ENCODE measurements at regions not wholly inside any gene's neighbourhood (a gene's known extent, or its start where the extent isn't known, plus 50 kb on each side); places are given as distances from the start of the nearest gene placed in this dataset.

- Histone ChIP-seq H3K36me3 (ENCODE audit: control insufficient read depth, insufficient read depth, low read length) (no peaks in the 10 kb centered on the region), H3K27me3 (replicated peaks; ENCODE audit: control insufficient read depth, insufficient read depth, low read length) (no peaks in the 10 kb centered on the region), H3K4me3 (replicated peaks; ENCODE audit: low read depth, low read length) (no peak overlapping the region)
- DNase-seq (ENCODE audit: extremely low read depth, insufficient read length), result no peak
- TF ChIP-seq CTCF (IDR thresholded peaks at IDR 0.05; ENCODE audit: insufficient read depth, low read length, poor library complexity, severe bottlenecking), result no peak
These were observed 502.9 kb upstream of the ATXN8OS start for GRCh38 chr13:69604698-69605097.

- no peak for TF ChIP-seq CTCF (IDR thresholded peaks at IDR 0.05; ENCODE audit: insufficient read depth, low read length, poor library complexity, severe bottlenecking)
- Histone ChIP-seq H3K36me3 (ENCODE audit: control insufficient read depth, insufficient read depth, low read length) (no peaks in the 10 kb centered on the region), H3K4me3 (replicated peaks; ENCODE audit: low read depth, low read length) (no peak overlapping the region), H3K27me3 (replicated peaks; ENCODE audit: control insufficient read depth, insufficient read depth, low read length) (no peaks in the 10 kb centered on the region)
- DNase-seq (ENCODE audit: extremely low read depth, insufficient read length), result no peak
These were observed 504.3 kb upstream of the ATXN8OS start for GRCh38 chr13:69603144-69603853.

GRCh38 chr13:69601661-69602060, 506.0 kb upstream of the ATXN8OS start:
- no peaks in the 10 kb centered on the region for H3K36me3 ChIP-seq (ENCODE audit: control insufficient read depth, insufficient read depth, low read length)

GRCh38 chr13:69600811-69601210, 506.8 kb upstream of the ATXN8OS start:
- TF ChIP-seq CTCF (IDR thresholded peaks at IDR 0.05; ENCODE audit: insufficient read depth, low read length, poor library complexity, severe bottlenecking), result no peak
- Histone ChIP-seq H3K4me3 (replicated peaks; ENCODE audit: low read depth, low read length) (no peak overlapping the region), H3K36me3 (ENCODE audit: control insufficient read depth, insufficient read depth, low read length) (no peaks in the 10 kb centered on the region), H3K27me3 (replicated peaks; ENCODE audit: control insufficient read depth, insufficient read depth, low read length) (no peaks in the 10 kb centered on the region)
- DNase-seq (ENCODE audit: extremely low read depth, insufficient read length), result no peak

More at GRCh38 chr13:69601661-69602060, 506.0 kb upstream of the ATXN8OS start:
- no peaks in the 10 kb centered on the region for H3K27me3 ChIP-seq (replicated peaks; ENCODE audit: control insufficient read depth, insufficient read depth, low read length)
- TF ChIP-seq CTCF (IDR thresholded peaks at IDR 0.05; ENCODE audit: insufficient read depth, low read length, poor library complexity, severe bottlenecking), result no peak
- DNase-seq (ENCODE audit: extremely low read depth, insufficient read length), result no peak
- H3K4me3 ChIP-seq (replicated peaks; ENCODE audit: low read depth, low read length), result no peak overlapping the region

- no peaks in the 10 kb centered on the region for H3K27me3 ChIP-seq (replicated peaks; ENCODE audit: control insufficient read depth, insufficient read depth, low read length)
- H3K36me3 ChIP-seq (ENCODE audit: control insufficient read depth, insufficient read depth, low read length), result no peaks in the 10 kb centered on the region
- no peak overlapping the region for H3K4me3 ChIP-seq (replicated peaks; ENCODE audit: low read depth, low read length)
- TF ChIP-seq CTCF (IDR thresholded peaks at IDR 0.05; ENCODE audit: insufficient read depth, low read length, poor library complexity, severe bottlenecking), result no peak
- DNase-seq (ENCODE audit: extremely low read depth, insufficient read length), result no peak
These were observed 510.5 kb upstream of the ATXN8OS start for GRCh38 chr13:69597088-69597487.

- TF ChIP-seq CTCF (IDR thresholded peaks at IDR 0.05; ENCODE audit: insufficient read depth, low read length, poor library complexity, severe bottlenecking), result no peak
- Histone ChIP-seq H3K36me3 (ENCODE audit: control insufficient read depth, insufficient read depth, low read length) (no peaks in the 10 kb centered on the region), H3K4me3 (replicated peaks; ENCODE audit: low read depth, low read length) (no peak overlapping the region), H3K27me3 (replicated peaks; ENCODE audit: control insufficient read depth, insufficient read depth, low read length) (no peaks in the 10 kb centered on the region)
- no peak for DNase-seq (ENCODE audit: extremely low read depth, insufficient read length)
These were observed 512.4 kb upstream of the ATXN8OS start for GRCh38 chr13:69595181-69595580.
